Activated naive CD8-positive, alpha-beta T cell treated with anti-CD3 and anti-CD28 coated beads, Interleukin-2, amount 10 ng/mL, durations not matched to agents 7 days and 5 days (primary cell): ENCODE measurements at regions not wholly inside any gene's neighbourhood (a gene's known extent, or its start where the extent isn't known, plus 50 kb on each side); places are given as distances from the start of the nearest gene placed in this dataset.

Experiments
- ATAC-seq: fragments of 150-1000 bp; cut with Tn5 transposase; one replicate; pipeline ENCODE4 v1.10.0; 2021; ENCODE audit warnings: low read depth, moderate library complexity
- POLR2A ChIA-PET: fragments of 350-600 bp; sonication (Branson Sonifier 250); formaldehyde crosslinking; loops from one replicate; lab custom pipeline; 2021; ENCODE audit warnings: antibody characterized with exemption; lab: Charles Lee
- DNase-seq: peaks from one replicate; pipeline ENCODE4 v3.0.0; 2021
- H3K27ac Mint-ChIP-seq: one replicate; pipeline ENCODE4 v1.8.0; 2022; ENCODE audit warnings: mild to moderate bottlenecking, mixed read lengths
- H3K27me3 Mint-ChIP-seq: one replicate; pipeline ENCODE4 v1.8.0; 2022; ENCODE audit warnings: mild to moderate bottlenecking, moderate library complexity, mixed read lengths
- H3K36me3 Mint-ChIP-seq: one replicate; pipeline ENCODE4 v1.8.0; 2021; ENCODE audit warnings: mild to moderate bottlenecking, mixed read lengths
- H3K4me1 Mint-ChIP-seq: one replicate; pipeline ENCODE4 v1.8.0; 2021; ENCODE audit warnings: mixed read lengths
- H3K4me3 Mint-ChIP-seq: one replicate; pipeline ENCODE4 v1.8.0; 2022; ENCODE audit warnings: mild to moderate bottlenecking, moderate library complexity, mixed read lengths
- H3K9me3 Mint-ChIP-seq: one replicate; pipeline ENCODE4 v1.8.0; 2021; ENCODE audit warnings: mixed read lengths

DNA sequence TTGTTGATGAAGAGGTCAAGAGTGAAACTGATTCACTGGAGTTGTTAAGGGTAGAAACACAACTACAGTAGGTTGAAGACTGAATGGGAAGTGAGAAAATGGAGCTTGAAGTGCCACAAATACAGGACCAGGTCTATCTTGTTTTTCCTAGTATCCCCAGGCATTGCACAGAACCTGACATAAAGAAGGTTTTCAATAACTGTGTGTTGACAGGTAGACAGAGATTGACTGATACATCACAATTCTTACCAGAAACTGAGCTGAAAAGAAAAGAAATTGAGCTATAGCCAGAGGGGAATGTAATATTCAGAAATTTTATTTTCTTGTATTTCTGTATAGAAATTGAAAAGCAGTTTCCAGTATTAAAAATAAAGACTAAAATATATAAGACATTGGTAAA, 767.7 kb downstream of the PCDH17 start:
- Mint-ChIP-seq H3K9me3 (peaks cover 5% of the 10 kb centered on the region), H3K27me3 (no peaks in the 10 kb centered on the region), H3K4me1 (no peaks in the 10 kb centered on the region), H3K27ac (no peak overlapping the region), H3K36me3 (no peaks in the 10 kb centered on the region), H3K4me3 (no peak overlapping the region)
- POLR2A ChIA-PET, result no interaction called here
- no peak for ATAC-seq
- DNase-seq, result no peak

DNA sequence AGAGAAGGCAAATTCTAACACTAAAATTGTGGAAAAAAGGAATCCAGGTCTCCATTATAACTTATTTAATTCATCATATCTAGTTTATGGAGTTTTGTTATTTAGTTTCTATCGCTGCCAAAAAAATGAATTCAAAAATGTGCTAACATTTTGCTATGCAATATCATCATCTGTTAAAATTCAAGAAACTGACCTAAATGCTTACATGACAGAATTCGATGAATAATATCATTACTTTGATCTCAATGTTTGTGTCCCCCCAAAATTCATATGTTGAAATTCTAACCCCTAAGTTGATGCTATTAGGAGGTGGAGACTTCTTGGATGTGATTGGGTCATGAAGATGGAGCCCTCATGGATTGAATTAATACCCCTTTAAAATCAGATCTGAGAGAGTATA, 775.0 kb downstream of the PCDH17 start:
- no peaks in the 10 kb centered on the region for H3K27me3 Mint-ChIP-seq
- no peak overlapping the region for H3K4me3 Mint-ChIP-seq
- H3K4me1 Mint-ChIP-seq, result no peaks in the 10 kb centered on the region
- no peak overlapping the region for H3K27ac Mint-ChIP-seq
- POLR2A ChIA-PET, result no interaction called here
- H3K9me3 Mint-ChIP-seq, result peaks cover 5% of the 10 kb centered on the region
- ATAC-seq, result no peak
- no peak for DNase-seq
- H3K36me3 Mint-ChIP-seq, result no peaks in the 10 kb centered on the region

GRCh38 chr13:58429917-58430316, 798.4 kb downstream of the PCDH17 start:
- H3K9me3 Mint-ChIP-seq, result peaks cover 12% of the 10 kb centered on the region
- H3K4me3 Mint-ChIP-seq, result no peak overlapping the region
- ATAC-seq (no peak), DNase-seq (no peak)
- H3K4me1 Mint-ChIP-seq, result no peaks in the 10 kb centered on the region
- POLR2A ChIA-PET, result no interaction called here
- H3K27me3 Mint-ChIP-seq, result no peaks in the 10 kb centered on the region
- no peaks in the 10 kb centered on the region for H3K36me3 Mint-ChIP-seq
- no peak overlapping the region for H3K27ac Mint-ChIP-seq

DNA sequence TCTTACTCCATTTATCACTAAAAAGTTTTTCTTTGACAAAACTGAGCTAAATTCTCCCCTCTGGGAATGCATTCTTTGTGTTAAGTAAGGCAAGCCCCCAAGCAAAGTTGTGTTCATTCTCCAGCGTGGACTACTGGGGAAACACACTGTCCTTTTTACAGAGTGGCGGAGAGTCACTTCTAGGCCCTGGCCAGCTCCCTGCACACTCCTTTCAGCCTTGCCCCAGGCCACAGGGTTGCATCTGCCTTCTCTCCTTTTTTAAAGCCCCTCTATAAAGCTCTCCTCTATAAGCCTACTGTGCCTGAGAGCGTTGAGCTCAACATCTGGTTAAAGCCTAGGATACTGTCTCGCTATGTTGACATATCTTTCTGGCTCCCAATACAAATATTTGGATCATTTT, 803.4 kb downstream of the PCDH17 start:
- POLR2A ChIA-PET, result no interaction called here
- DNase-seq, result no peak
- peaks cover 3% of the 10 kb centered on the region for H3K9me3 Mint-ChIP-seq
- H3K36me3 Mint-ChIP-seq, result no peaks in the 10 kb centered on the region
- H3K27me3 Mint-ChIP-seq, result no peaks in the 10 kb centered on the region
- H3K4me1 Mint-ChIP-seq, result no peaks in the 10 kb centered on the region
- no peak for ATAC-seq
- H3K27ac Mint-ChIP-seq, result no peak overlapping the region
- no peak overlapping the region for H3K4me3 Mint-ChIP-seq

DNA sequence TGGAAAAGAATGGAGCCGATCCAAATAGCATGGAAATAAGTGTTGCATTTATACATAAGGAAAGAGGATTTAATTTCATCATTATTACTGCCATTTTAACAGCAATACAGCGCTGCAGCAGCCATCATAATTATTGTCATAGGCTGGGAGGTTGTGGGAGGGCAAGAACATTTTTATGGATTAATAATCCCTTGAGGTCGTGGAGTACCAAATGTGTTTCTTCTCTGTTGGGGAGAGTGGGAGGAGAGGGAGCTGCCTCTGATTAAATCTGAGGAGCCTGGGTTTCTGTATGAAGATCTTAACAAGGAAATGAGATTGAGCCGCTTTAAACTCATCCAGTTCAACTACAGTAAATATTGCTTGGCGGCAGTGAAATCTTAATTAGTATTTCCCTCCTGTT, 805.9 kb downstream of the PCDH17 start:
- ATAC-seq (no peak), DNase-seq (no peak)
- Mint-ChIP-seq H3K36me3 (no peaks in the 10 kb centered on the region), H3K4me1 (no peaks in the 10 kb centered on the region), H3K9me3 (peaks cover 1% of the 10 kb centered on the region), H3K27ac (no peak overlapping the region), H3K4me3 (no peak overlapping the region), H3K27me3 (no peaks in the 10 kb centered on the region)
- POLR2A ChIA-PET, result no interaction called here

DNA sequence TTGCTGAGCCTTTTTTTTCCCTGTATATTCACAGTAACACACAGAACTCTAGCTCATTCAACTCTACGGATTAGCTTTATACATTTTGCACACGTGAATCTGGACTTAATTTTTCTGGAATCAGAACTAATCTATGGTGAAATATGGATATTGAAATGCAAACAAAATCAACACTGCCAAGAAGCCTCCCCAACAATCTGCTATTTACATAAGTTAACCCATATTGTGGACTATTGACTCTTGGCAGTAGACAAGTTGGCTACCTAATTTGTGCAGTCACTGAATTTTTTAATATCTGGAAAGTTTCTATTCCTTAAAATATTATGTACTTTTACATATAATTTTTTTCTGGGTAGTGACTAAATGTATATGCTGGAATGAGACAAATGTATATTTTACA, 815.4 kb downstream of the PCDH17 start:
- no peak for DNase-seq
- no peaks in the 10 kb centered on the region for H3K36me3 Mint-ChIP-seq
- ATAC-seq, result no peak
- no peak overlapping the region for H3K4me3 Mint-ChIP-seq
- no peaks in the 10 kb centered on the region for H3K4me1 Mint-ChIP-seq
- peaks cover 2% of the 10 kb centered on the region for H3K9me3 Mint-ChIP-seq
- POLR2A ChIA-PET, result no interaction called here
- H3K27ac Mint-ChIP-seq, result no peak overlapping the region
- H3K27me3 Mint-ChIP-seq, result no peaks in the 10 kb centered on the region

DNA sequence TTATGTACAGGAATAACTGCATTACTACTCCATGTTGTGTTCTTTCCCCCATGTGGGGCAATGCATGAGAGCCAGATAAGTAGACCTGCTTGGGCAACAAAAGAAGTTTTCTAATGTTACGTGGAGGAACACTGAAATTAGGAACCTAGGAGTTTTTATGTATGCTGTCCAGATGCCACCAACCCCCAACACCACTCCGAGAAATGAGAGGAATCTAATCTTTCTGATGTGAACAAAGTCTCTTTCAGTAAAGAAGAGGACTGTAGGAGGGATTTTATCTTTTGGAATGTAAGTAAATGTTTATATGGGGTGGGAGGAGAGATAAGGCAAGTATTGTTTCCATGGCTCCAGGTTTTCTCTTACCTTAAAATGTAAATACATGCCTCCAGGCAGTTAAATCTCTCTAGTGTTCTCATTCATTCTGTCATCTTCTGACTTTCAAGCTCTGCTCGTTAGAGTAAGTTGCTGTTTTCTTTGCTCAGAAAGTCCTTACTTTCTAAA, 820.6 kb downstream of the PCDH17 start:
- H3K9me3 Mint-ChIP-seq, result peaks cover 5% of the 10 kb centered on the region
- POLR2A ChIA-PET, result no interaction called here
- no peak overlapping the region for H3K4me3 Mint-ChIP-seq
- ATAC-seq, result no peak
- no peaks in the 10 kb centered on the region for H3K27me3 Mint-ChIP-seq
- H3K36me3 Mint-ChIP-seq, result no peaks in the 10 kb centered on the region
- H3K27ac Mint-ChIP-seq, result no peak overlapping the region
- DNase-seq, result no peak
- H3K4me1 Mint-ChIP-seq, result no peaks in the 10 kb centered on the region

GRCh38 chr13:58455094-58455493, 823.5 kb downstream of the PCDH17 start:
- POLR2A ChIA-PET, result no interaction called here
- ATAC-seq, result no peak
- Mint-ChIP-seq H3K9me3 (peaks cover 4% of the 10 kb centered on the region), H3K4me1 (no peaks in the 10 kb centered on the region), H3K36me3 (no peaks in the 10 kb centered on the region), H3K27me3 (no peaks in the 10 kb centered on the region), H3K27ac (no peak overlapping the region), H3K4me3 (no peak overlapping the region)
- DNase-seq, result no peak

DNA sequence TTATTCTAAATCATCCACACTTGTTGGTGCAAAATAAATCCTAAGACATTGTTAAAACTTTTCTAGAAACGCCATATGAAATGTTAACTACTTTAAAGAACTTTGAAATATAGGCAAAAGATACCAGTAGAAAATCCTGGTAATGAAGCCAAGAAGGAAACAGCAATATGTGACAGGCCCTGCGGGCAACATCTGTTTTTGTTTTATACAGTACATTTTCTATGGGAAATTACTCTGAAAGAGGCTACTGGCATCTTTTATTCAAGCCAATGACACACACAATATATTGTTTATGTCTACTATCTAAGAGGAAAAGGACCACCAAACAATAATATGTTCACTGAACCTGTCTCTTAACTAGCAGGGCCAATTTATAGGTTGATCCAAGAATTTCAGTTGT, 829.7 kb downstream of the PCDH17 start:
- no peak for ATAC-seq
- Mint-ChIP-seq H3K36me3 (no peaks in the 10 kb centered on the region), H3K4me3 (no peak overlapping the region), H3K27me3 (no peaks in the 10 kb centered on the region), H3K9me3 (peaks cover 3% of the 10 kb centered on the region), H3K4me1 (no peaks in the 10 kb centered on the region), H3K27ac (no peak overlapping the region)
- POLR2A ChIA-PET, result no interaction called here
- DNase-seq, result no peak

GRCh38 chr13:58463841-58464240, 832.3 kb downstream of the PCDH17 start:
- peaks cover 3% of the 10 kb centered on the region for H3K9me3 Mint-ChIP-seq
- ATAC-seq, result no peak

GRCh38 chr13:58467176-58467575, 835.6 kb downstream of the PCDH17 start:
- H3K27ac Mint-ChIP-seq, result no peak overlapping the region
- H3K36me3 Mint-ChIP-seq, result no peaks in the 10 kb centered on the region
- POLR2A ChIA-PET, result no interaction called here
- no peak overlapping the region for H3K4me3 Mint-ChIP-seq
- H3K27me3 Mint-ChIP-seq, result no peaks in the 10 kb centered on the region
- no peaks in the 10 kb centered on the region for H3K9me3 Mint-ChIP-seq
- ATAC-seq (no peak), DNase-seq (no peak)
- no peaks in the 10 kb centered on the region for H3K4me1 Mint-ChIP-seq

More at GRCh38 chr13:58463841-58464240, 832.3 kb downstream of the PCDH17 start:
- Mint-ChIP-seq H3K36me3 (no peaks in the 10 kb centered on the region), H3K4me1 (no peaks in the 10 kb centered on the region), H3K4me3 (no peak overlapping the region), H3K27me3 (no peaks in the 10 kb centered on the region), H3K27ac (no peak overlapping the region)
- DNase-seq, result no peak
- POLR2A ChIA-PET, result no interaction called here

DNA sequence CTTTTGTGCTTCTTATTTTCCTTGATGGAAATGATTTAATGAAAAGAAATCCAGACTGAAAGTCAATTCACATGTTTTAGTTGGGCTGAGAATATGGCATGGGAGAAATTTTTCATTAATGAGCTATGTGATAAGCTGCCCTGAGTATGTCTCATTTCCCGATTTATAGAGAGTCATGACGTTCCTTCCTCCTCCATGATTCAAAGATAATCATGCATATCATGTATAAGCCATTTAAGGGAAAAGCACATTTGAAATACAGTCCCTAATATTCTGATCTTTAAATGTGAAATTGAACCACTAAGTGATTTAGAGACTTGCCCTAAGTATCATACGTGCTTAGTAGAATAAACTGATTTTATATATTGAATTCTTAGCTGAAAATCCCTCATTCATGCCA, 840.9 kb downstream of the PCDH17 start:
- Mint-ChIP-seq H3K4me1 (no peaks in the 10 kb centered on the region), H3K4me3 (no peak overlapping the region), H3K27me3 (no peaks in the 10 kb centered on the region), H3K36me3 (no peaks in the 10 kb centered on the region), H3K27ac (no peak overlapping the region), H3K9me3 (no peaks in the 10 kb centered on the region)
- POLR2A ChIA-PET, result no interaction called here
- ATAC-seq, result no peak
- DNase-seq, result no peak

DNA sequence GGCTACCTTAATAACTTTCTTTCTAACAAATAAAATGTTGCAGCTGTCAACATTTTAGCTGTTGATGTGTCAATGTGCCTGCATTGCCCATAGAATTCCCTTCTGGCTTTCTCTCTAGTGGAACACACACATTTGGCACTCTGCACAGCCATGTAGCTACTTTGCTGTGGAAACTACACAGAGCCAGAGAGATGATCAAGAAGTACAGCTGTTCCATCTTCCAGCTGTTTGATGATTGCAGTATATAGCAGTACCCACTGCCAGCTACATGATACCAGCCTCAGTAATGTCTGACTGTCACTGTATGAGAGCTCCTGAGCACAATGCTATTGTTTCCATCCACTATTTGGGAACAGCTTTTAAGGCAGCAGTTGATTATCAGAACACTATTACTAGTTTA, 843.0 kb downstream of the PCDH17 start:
- ATAC-seq, result no peak

GRCh38 chr13:58476206-58476918, 844.8 kb downstream of the PCDH17 start:
- DNase-seq (no peak), ATAC-seq (no peak)
- POLR2A ChIA-PET, result no interaction called here
- Mint-ChIP-seq H3K27ac (no peak overlapping the region), H3K36me3 (no peaks in the 10 kb centered on the region), H3K4me1 (no peaks in the 10 kb centered on the region), H3K9me3 (no peaks in the 10 kb centered on the region), H3K27me3 (no peaks in the 10 kb centered on the region), H3K4me3 (no peak overlapping the region)

More for the DNA sequence above, 843.0 kb downstream of the PCDH17 start:
- POLR2A ChIA-PET, result no interaction called here
- H3K27ac Mint-ChIP-seq, result no peak overlapping the region
- no peak overlapping the region for H3K4me3 Mint-ChIP-seq
- H3K27me3 Mint-ChIP-seq, result no peaks in the 10 kb centered on the region
- H3K9me3 Mint-ChIP-seq, result no peaks in the 10 kb centered on the region
- no peak for DNase-seq
- no peaks in the 10 kb centered on the region for H3K36me3 Mint-ChIP-seq
- H3K4me1 Mint-ChIP-seq, result no peaks in the 10 kb centered on the region
